ENCODE measurements at regions not wholly inside any gene's neighbourhood (a gene's known extent, or its start where the extent isn't known, plus 50 kb on each side); places are given as distances from the start of the nearest gene placed in this dataset.

GRCh38 chr12:111143271-111143670 lies 222.9 kb upstream of the MYL2 start:
- no peak for DNase-seq
- Histone ChIP-seq H3K4me2 (ENCODE audit: low read depth, low read length) (no peak overlapping the region), H2AFZ (ENCODE audit: low read length) (no peak overlapping the region), H3K79me2 (ENCODE audit: low read length) (no peaks in the 10 kb centered on the region), H3K9me3 (replicated peaks; ENCODE audit: insufficient read depth, low read length) (no peaks in the 10 kb centered on the region), H3K9ac (ENCODE audit: low read length) (no peak overlapping the region), H3K4me1 (ENCODE audit: low read length) (no peaks in the 10 kb centered on the region), H3K36me3 (replicated peaks; ENCODE audit: insufficient read depth, low read length) (no peaks in the 10 kb centered on the region), H3F3A (ENCODE audit: insufficient read depth, low read length) (no peaks in the 10 kb centered on the region), H3K9me2 (replicated peaks; ENCODE audit: insufficient read depth, low read length) (no peaks in the 10 kb centered on the region), H4K20me1 (ENCODE audit: insufficient read depth, low read length) (no peaks in the 10 kb centered on the region), H3K27me3 (replicated peaks; ENCODE audit: insufficient read depth, low read length) (no peaks in the 10 kb centered on the region; the same call in 1 of the 2 replicates), H3K4me3 (ENCODE audit: low read length) (no peak overlapping the region), H3K27ac (ENCODE audit: low read length) (no peak overlapping the region)
- TF ChIP-seq CTCF (IDR thresholded peaks at IDR 0.05; ENCODE audit: low read length) = no peak
- no peak for TF ChIP-seq EZH2phosphoT487 (IDR thresholded peaks at IDR 0.05; ENCODE audit: low read length)
- no peak for TF ChIP-seq EZH2 (optimal IDR thresholded peaks at IDR 0.05; ENCODE audit: low read depth, low read length)

GRCh38 chr12:111141205-111141604 lies 220.8 kb upstream of the MYL2 start:
- H3K9me2 ChIP-seq (replicated peaks; ENCODE audit: insufficient read depth, low read length) = no peaks in the 10 kb centered on the region
- H4K20me1 ChIP-seq (ENCODE audit: insufficient read depth, low read length) = no peaks in the 10 kb centered on the region
- no peak overlapping the region for H3K4me3 ChIP-seq (ENCODE audit: low read length)
- no peaks in the 10 kb centered on the region for H3K79me2 ChIP-seq (ENCODE audit: low read length)
- H3K9me3 ChIP-seq (replicated peaks; ENCODE audit: insufficient read depth, low read length) = no peaks in the 10 kb centered on the region
- no peak overlapping the region for H3K27ac ChIP-seq (ENCODE audit: low read length)
- DNase-seq = no peak
- no peaks in the 10 kb centered on the region for H3F3A ChIP-seq (ENCODE audit: insufficient read depth, low read length)
- TF ChIP-seq EZH2 (optimal IDR thresholded peaks at IDR 0.05; ENCODE audit: low read depth, low read length) (no peak), EZH2phosphoT487 (IDR thresholded peaks at IDR 0.05; ENCODE audit: low read length) (no peak), CTCF (IDR thresholded peaks at IDR 0.05; ENCODE audit: low read length) (no peak)
- no peaks in the 10 kb centered on the region for H3K4me1 ChIP-seq (ENCODE audit: low read length)
- H3K9ac ChIP-seq (ENCODE audit: low read length) = no peak overlapping the region
- H3K36me3 ChIP-seq (replicated peaks; ENCODE audit: insufficient read depth, low read length) = no peaks in the 10 kb centered on the region
- no peak overlapping the region for H3K4me2 ChIP-seq (ENCODE audit: low read depth, low read length)
- no peak overlapping the region for H2AFZ ChIP-seq (ENCODE audit: low read length)
- H3K27me3 ChIP-seq (replicated peaks; ENCODE audit: insufficient read depth, low read length) = no peaks in the 10 kb centered on the region; the same call in 1 of the 2 replicates

- no peak overlapping the region for H3K27ac ChIP-seq (ENCODE audit: low read length)
- no peak overlapping the region for H3K4me2 ChIP-seq (ENCODE audit: low read depth, low read length)
- no peaks in the 10 kb centered on the region for H3K79me2 ChIP-seq (ENCODE audit: low read length)
- H3K27me3 ChIP-seq (replicated peaks; ENCODE audit: insufficient read depth, low read length) = no peaks in the 10 kb centered on the region; the same call in 1 of the 2 replicates
- no peaks in the 10 kb centered on the region for H3F3A ChIP-seq (ENCODE audit: insufficient read depth, low read length)
- TF ChIP-seq EZH2phosphoT487 (IDR thresholded peaks at IDR 0.05; ENCODE audit: low read length) (no peak), CTCF (IDR thresholded peaks at IDR 0.05; ENCODE audit: low read length) (no peak), EZH2 (optimal IDR thresholded peaks at IDR 0.05; ENCODE audit: low read depth, low read length) (no peak)
- no peak for DNase-seq
- H3K9me2 ChIP-seq (replicated peaks; ENCODE audit: insufficient read depth, low read length) = no peaks in the 10 kb centered on the region
- H4K20me1 ChIP-seq (ENCODE audit: insufficient read depth, low read length) = no peaks in the 10 kb centered on the region
- no peaks in the 10 kb centered on the region for H3K9me3 ChIP-seq (replicated peaks; ENCODE audit: insufficient read depth, low read length)
- H3K4me1 ChIP-seq (ENCODE audit: low read length) = no peaks in the 10 kb centered on the region
- no peaks in the 10 kb centered on the region for H3K36me3 ChIP-seq (replicated peaks; ENCODE audit: insufficient read depth, low read length)
- H3K4me3 ChIP-seq (ENCODE audit: low read length) = no peak overlapping the region
- H3K9ac ChIP-seq (ENCODE audit: low read length) = no peak overlapping the region
- H2AFZ ChIP-seq (ENCODE audit: low read length) = no peak overlapping the region
Measured at GRCh38 chr12:111138016-111138415, 217.6 kb upstream of the MYL2 start.

All from MM.1S (cell line).